ENCODE measurements at regions not wholly inside any gene's neighbourhood (a gene's known extent, or its start where the extent isn't known, plus 50 kb on each side); places are given as distances from the start of the nearest gene placed in this dataset.

GRCh38 chr17:79212149-79213087 lies 137.8 kb downstream of the ENGASE start:
- TF ChIP-seq, protein P1, sequence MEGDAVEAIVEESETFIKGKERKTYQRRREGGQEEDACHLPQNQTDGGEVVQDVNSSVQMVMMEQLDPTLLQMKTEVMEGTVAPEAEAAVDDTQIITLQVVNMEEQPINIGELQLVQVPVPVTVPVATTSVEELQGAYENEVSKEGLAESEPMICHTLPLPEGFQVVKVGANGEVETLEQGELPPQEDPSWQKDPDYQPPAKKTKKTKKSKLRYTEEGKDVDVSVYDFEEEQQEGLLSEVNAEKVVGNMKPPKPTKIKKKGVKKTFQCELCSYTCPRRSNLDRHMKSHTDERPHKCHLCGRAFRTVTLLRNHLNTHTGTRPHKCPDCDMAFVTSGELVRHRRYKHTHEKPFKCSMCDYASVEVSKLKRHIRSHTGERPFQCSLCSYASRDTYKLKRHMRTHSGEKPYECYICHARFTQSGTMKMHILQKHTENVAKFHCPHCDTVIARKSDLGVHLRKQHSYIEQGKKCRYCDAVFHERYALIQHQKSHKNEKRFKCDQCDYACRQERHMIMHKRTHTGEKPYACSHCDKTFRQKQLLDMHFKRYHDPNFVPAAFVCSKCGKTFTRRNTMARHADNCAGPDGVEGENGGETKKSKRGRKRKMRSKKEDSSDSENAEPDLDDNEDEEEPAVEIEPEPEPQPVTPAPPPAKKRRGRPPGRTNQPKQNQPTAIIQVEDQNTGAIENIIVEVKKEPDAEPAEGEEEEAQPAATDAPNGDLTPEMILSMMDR (conservative IDR thresholded peaks at IDR 0.05), result no peak
- no peak for TF ChIP-seq ZFX (IDR thresholded peaks at IDR 0.05)
- no peak overlapping the region for H3K27ac ChIP-seq

- no peak overlapping the region for H3K27ac ChIP-seq
- TF ChIP-seq, protein P1 (conservative IDR thresholded peaks at IDR 0.05), result no peak
- TF ChIP-seq ZFX (IDR thresholded peaks at IDR 0.05), result no peak
These were observed 136.6 kb downstream of the ENGASE start for GRCh38 chr17:79211061-79211770.

- TF ChIP-seq ZFX (IDR thresholded peaks at IDR 0.05), result no peak
- TF ChIP-seq, protein P1 (conservative IDR thresholded peaks at IDR 0.05), result no peak
- H3K27ac ChIP-seq, result no peak overlapping the region
These were observed 136.0 kb downstream of the ENGASE start for GRCh38 chr17:79210638-79211037.

- H3K27ac ChIP-seq, result no peak overlapping the region
- TF ChIP-seq ZFX (IDR thresholded peaks at IDR 0.05), result no peak
- TF ChIP-seq, protein P1 (conservative IDR thresholded peaks at IDR 0.05), result no peak
These were observed 133.3 kb downstream of the ENGASE start for GRCh38 chr17:79207960-79208359.

- TF ChIP-seq, protein P1 (conservative IDR thresholded peaks at IDR 0.05), result no peak
- TF ChIP-seq ZFX (IDR thresholded peaks at IDR 0.05), result no peak
These were observed 131.1 kb downstream of the ENGASE start for GRCh38 chr17:79205688-79206205.

DNA sequence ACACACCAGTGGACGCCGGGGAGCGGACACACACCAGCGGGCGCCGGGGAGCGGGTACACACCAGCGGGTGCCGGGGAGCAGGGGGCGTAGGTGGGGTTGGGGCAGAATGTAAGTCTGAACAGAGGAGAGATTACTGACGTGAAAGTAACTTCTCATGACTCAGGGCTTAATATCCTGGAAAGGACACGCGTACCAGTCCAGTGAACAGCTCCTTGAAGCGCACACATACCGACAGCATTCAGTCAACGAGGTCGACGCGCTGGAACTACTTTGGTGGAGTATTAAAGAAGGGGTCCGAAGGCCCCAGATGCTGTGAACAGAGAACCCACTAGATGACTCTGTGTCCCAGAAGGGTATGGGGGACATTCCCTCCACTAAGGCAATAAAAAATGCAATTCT lies 129.6 kb downstream of the ENGASE start:
- no peak for TF ChIP-seq ZFX (IDR thresholded peaks at IDR 0.05)
- TF ChIP-seq, protein P1 (conservative IDR thresholded peaks at IDR 0.05), result no peak
- H3K27ac ChIP-seq, result no peak overlapping the region

More at GRCh38 chr17:79205688-79206205, 131.1 kb downstream of the ENGASE start:
- no peak overlapping the region for H3K27ac ChIP-seq

DNA sequence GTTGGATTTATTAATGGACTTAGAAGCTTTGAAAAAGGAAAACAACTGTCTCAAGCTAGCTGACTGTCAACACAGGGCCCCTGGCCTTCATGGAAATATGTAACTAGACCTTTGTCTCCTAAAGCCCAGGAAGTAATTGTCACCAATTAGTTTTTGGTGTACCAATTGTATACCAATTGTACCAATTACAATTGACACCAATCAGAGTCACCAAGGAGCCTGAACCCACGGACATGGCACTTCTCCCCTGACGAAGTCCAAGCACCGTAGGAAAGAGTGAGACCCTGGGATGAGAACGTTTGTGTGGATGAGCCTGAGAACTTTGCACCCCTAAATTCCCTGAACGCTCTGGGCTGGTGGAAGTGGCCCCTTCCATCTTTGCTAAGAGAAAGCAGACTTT lies 129.0 kb downstream of the ENGASE start:
- no peak for TF ChIP-seq ZFX (IDR thresholded peaks at IDR 0.05)
- TF ChIP-seq, protein P1 (conservative IDR thresholded peaks at IDR 0.05), result no peak
- H3K27ac ChIP-seq, result no peak overlapping the region

All from C4-2B (cell line).